H1 (cell line): ENCODE measurements at regions not wholly inside any gene's neighbourhood (a gene's known extent, or its start where the extent isn't known, plus 50 kb on each side); places are given as distances from the start of the nearest gene placed in this dataset.
A peak's percentile ranks its signal among the peaks of the same experiment; 100 is the strongest.

Source experiments
- CTCF ChIA-PET: fragments of 300-600 bp; sonication (Branson Sonifier 250); formaldehyde crosslinking; loops from one replicate; lab custom pipeline; 2021; ENCODE audit not compliant: partially characterized antibody; lab: Charles Lee
- POLR2A ChIA-PET: fragments of 300-600 bp; sonication (Branson Sonifier 250); formaldehyde crosslinking; loops from one replicate; lab custom pipeline; 2021; ENCODE audit warnings: inconsistent platforms; ENCODE audit not compliant: partially characterized antibody; lab: Charles Lee
- DNase-seq, 2 experiments: peaks; one replicate each; pipeline versions ENCODE4 v3.0.0 to v3.0.0-alpha.2; 2010 to 2022; ENCODE audit warnings: low spot score in 2 of 2, low read depth in 1 of 2, mixed read lengths in 1 of 2
- FAIRE-seq: peaks from 2 replicates; lab custom pipeline; 2011; peaks lifted over from hg19 to GRCh38; lab: Jason Lieb, UNC
- H2AFZ ChIP-seq: 2 replicates; pipeline ENCODE4 v1.8.1; 2012; ENCODE audit warnings: low read length, inconsistent platforms
- H2AK5ac ChIP-seq: 2 replicates; pipeline ENCODE4 v1.6.1; 2013; ENCODE audit warnings: low read depth, low read length
- H2BK120ac ChIP-seq: replicated peaks from 2 replicates; pipeline ENCODE3; 2013; ENCODE audit warnings: low read depth, low read length, inconsistent platforms
- H2BK12ac ChIP-seq: 2 replicates; pipeline ENCODE4 v1.6.1; 2013; ENCODE audit warnings: low read depth, low read length
- H2BK15ac ChIP-seq: 2 replicates; pipeline ENCODE4 v1.6.1; 2013; ENCODE audit warnings: low read length
- H2BK20ac ChIP-seq: 2 replicates; pipeline ENCODE4 v1.6.1; 2013; ENCODE audit warnings: low read length
- H2BK5ac ChIP-seq: 2 replicates; pipeline ENCODE4 v1.6.1; 2013; ENCODE audit warnings: low read depth, low read length
- H3K14ac ChIP-seq: 2 replicates; pipeline ENCODE4 v1.6.1; 2013; ENCODE audit warnings: inconsistent platforms; ENCODE audit not compliant: insufficient read length
- H3K18ac ChIP-seq: 2 replicates; pipeline ENCODE4 v1.6.1; 2013; ENCODE audit warnings: low read length; ENCODE audit errors: extremely low read depth
- H3K23ac ChIP-seq: 2 replicates; pipeline ENCODE4 v1.6.1; 2013; ENCODE audit warnings: inconsistent platforms; ENCODE audit not compliant: insufficient read length
- H3K23me2 ChIP-seq: 2 replicates; pipeline ENCODE4 v1.6.1; 2013; ENCODE audit warnings: low read depth, low read length
- H3K27ac ChIP-seq: 2 replicates; pipeline ENCODE4 v1.6.1; 2011; ENCODE audit warnings: low read depth, low read length, inconsistent platforms
- H3K27me3 ChIP-seq, 4 experiments: replicated peaks in 1 of 4; 1 replicate in 1 of 4; 2 replicates in 3 of 4; pipeline versions ENCODE4 v1.6.1 to v1.8.1; 2011 to 2013; ENCODE audit warnings: low read length in 3 of 4, mild to moderate bottlenecking in 3 of 4, inconsistent platforms in 2 of 4, mixed read lengths in 2 of 4, moderate library complexity in 1 of 4; ENCODE audit not compliant: control insufficient read depth in 3 of 4, insufficient read depth in 3 of 4; ENCODE audit errors: extremely low read depth in 1 of 4
- H3K36me3 ChIP-seq, 4 experiments: 2 replicates each; pipeline versions ENCODE4 v1.6.1 to v1.8.1; 2011 to 2013; ENCODE audit warnings: mild to moderate bottlenecking in 4 of 4, low read length in 3 of 4, moderate library complexity in 2 of 4, control low read depth in 1 of 4, inconsistent platforms in 1 of 4; ENCODE audit not compliant: insufficient read depth in 4 of 4, control insufficient read depth in 2 of 4
- H3K4ac ChIP-seq: replicated peaks from 2 replicates; pipeline ENCODE3; 2013; ENCODE audit warnings: low read length, low read depth, mixed read lengths, inconsistent platforms; ENCODE audit not compliant: insufficient read length
- H3K4me1 ChIP-seq, 4 experiments: replicated peaks in 1 of 4; 1 replicate in 1 of 4; 2 replicates in 3 of 4; pipeline versions ENCODE4 v1.6.1 to v1.8.1; 2011 to 2013; ENCODE audit warnings: low read length in 3 of 4, inconsistent platforms in 2 of 4, mixed read lengths in 1 of 4; ENCODE audit not compliant: insufficient read depth in 4 of 4, control insufficient read depth in 3 of 4
- H3K4me2 ChIP-seq, 2 experiments: 2 replicates each; pipeline versions ENCODE4 v1.6.1 to v1.8.1; 2011 to 2013; ENCODE audit warnings: low read depth in 2 of 2, low read length in 2 of 2, control low read depth in 1 of 2, inconsistent platforms in 1 of 2, mild to moderate bottlenecking in 1 of 2; ENCODE audit not compliant: insufficient read depth in 1 of 2
- H3K4me3 ChIP-seq, 4 experiments: fragments of 200-600, 300-600 bp in 1 of 4; sonication (generic), shearing (Covaris generic), sonication (Bioruptor Twin) in 1 of 4; 2 replicates each; pipeline versions ENCODE4 v1.5.1 to v1.8.1; 2011 to 2016; ENCODE audit warnings: low read length in 4 of 4, low read depth in 3 of 4, control low read depth in 2 of 4, inconsistent platforms in 2 of 4, mild to moderate bottlenecking in 2 of 4, mixed read lengths in 1 of 4, moderate library complexity in 1 of 4; ENCODE audit not compliant: insufficient read depth in 2 of 4; ENCODE audit errors: extremely low read depth in 1 of 4
- H3K56ac ChIP-seq: replicated peaks from 2 replicates; pipeline ENCODE3; 2013; ENCODE audit warnings: low read depth, mild to moderate bottlenecking, mixed read lengths, low read length, inconsistent platforms; ENCODE audit not compliant: insufficient read length
- H3K79me1 ChIP-seq: 2 replicates; pipeline ENCODE4 v1.6.1; 2013; ENCODE audit warnings: low read depth, low read length, control low read depth
- H3K79me2 ChIP-seq, 2 experiments: 2 replicates each; pipeline versions ENCODE4 v1.6.1 to v1.8.1; 2012 to 2013; ENCODE audit warnings: low read length in 2 of 2, mild to moderate bottlenecking in 2 of 2, inconsistent platforms in 1 of 2; ENCODE audit not compliant: insufficient read depth in 2 of 2, control insufficient read depth in 1 of 2
- H3K9ac ChIP-seq, 4 experiments: replicated peaks in 1 of 4; 1 replicate in 1 of 4; 2 replicates in 3 of 4; pipeline versions ENCODE4 v1.6.1 to v1.8.1; 2011 to 2013; ENCODE audit warnings: low read depth in 3 of 4, low read length in 3 of 4, control low read depth in 2 of 4, mild to moderate bottlenecking in 2 of 4, moderate library complexity in 2 of 4, inconsistent platforms in 1 of 4; ENCODE audit errors: extremely low read depth in 1 of 4
- H3K9me3 ChIP-seq, 2 experiments: 2 replicates each; pipeline versions ENCODE4 v1.6.1 to v1.8.1; 2012 to 2013; ENCODE audit warnings: mild to moderate bottlenecking in 2 of 2, moderate library complexity in 2 of 2, control low read depth in 1 of 2, inconsistent platforms in 1 of 2, low read depth in 1 of 2, low read length in 1 of 2, mixed read lengths in 1 of 2; ENCODE audit not compliant: insufficient read depth in 2 of 2
- H4K20me1 ChIP-seq, 2 experiments: replicated peaks in 1 of 2; 2 replicates each; pipeline versions ENCODE3 to v1.8.1; 2011 to 2013; ENCODE audit warnings: inconsistent platforms in 2 of 2, low read length in 2 of 2, mild to moderate bottlenecking in 1 of 2; ENCODE audit not compliant: insufficient read depth in 2 of 2, control insufficient read depth in 1 of 2
- H4K5ac ChIP-seq: 2 replicates; pipeline ENCODE4 v1.6.1; 2013; ENCODE audit warnings: low read length, low read depth, mixed read lengths, inconsistent platforms; ENCODE audit not compliant: insufficient read length
- H4K8ac ChIP-seq: 2 replicates; pipeline ENCODE4 v1.8.0; 2013; ENCODE audit warnings: mild to moderate bottlenecking, moderate library complexity, low read length, inconsistent platforms; ENCODE audit not compliant: insufficient read depth; ENCODE audit errors: extremely low read depth
- H4K91ac ChIP-seq: replicated peaks from 2 replicates; pipeline ENCODE3; 2013; ENCODE audit warnings: low read length, mixed read lengths, inconsistent platforms; ENCODE audit not compliant: insufficient read length
- CHD2 ChIP-seq: IDR thresholded peaks from 2 replicates; pipeline ENCODE4 v1.6.1; 2012; ENCODE audit warnings: low read length, improper control_type of control experiment
- EGR1 ChIP-seq: IDR thresholded peaks from 2 replicates; pipeline ENCODE4 v1.6.1; 2011; ENCODE audit warnings: low read depth, low read length, borderline replicate concordance
- EZH2 ChIP-seq: fragments of 200-600 bp; sonication (generic); IDR thresholded peaks from 2 replicates; pipeline ENCODE4 v1.7.1; 2012; ENCODE audit warnings: low read depth, mild to moderate bottlenecking, moderate library complexity, low read length, inconsistent platforms; ENCODE audit not compliant: severe bottlenecking
- FOSL1 ChIP-seq: IDR thresholded peaks from 2 replicates; pipeline ENCODE4 v1.6.1; 2011; ENCODE audit warnings: mild to moderate bottlenecking, low read depth, low read length, moderate library complexity; ENCODE audit not compliant: insufficient read depth
- KDM1A ChIP-seq: fragments of 200-600, 300-600 bp; sonication (generic); IDR thresholded peaks from 2 replicates; pipeline ENCODE4 v1.7.1; 2016; ENCODE audit warnings: mild to moderate bottlenecking, low read length, borderline replicate concordance
- RXRA ChIP-seq: IDR thresholded peaks from 2 replicates; pipeline ENCODE4 v1.6.1; 2011; ENCODE audit warnings: low read depth, mild to moderate bottlenecking, low read length, moderate library complexity; ENCODE audit not compliant: insufficient read depth
- SP1 ChIP-seq: IDR thresholded peaks from 2 replicates; pipeline ENCODE4 v1.6.1; 2011; ENCODE audit warnings: low read depth, low read length
- TAF7 ChIP-seq: optimal IDR thresholded peaks from 2 replicates; pipeline ENCODE3; 2011; ENCODE audit warnings: low read depth, mild to moderate bottlenecking, inconsistent platforms, low read length, moderate library complexity, borderline replicate concordance
- WGBS, 2 experiments: shearing (Covaris generic) in 1 of 2; methylation state at CpG; one replicate each; pipeline versions ENCODE4 v1.1.6 to v1.1.7; 2013 to 2015; ENCODE audit warnings: low lambda C conversion rate in 2 of 2, mixed read lengths in 2 of 2, inconsistent platforms in 1 of 2, low coverage in 1 of 2, missing lambda C conversion rate in 1 of 2; ENCODE audit not compliant: insufficient replicate concordance in 2 of 2, insufficient coverage in 1 of 2, insufficient read length in 1 of 2; ENCODE audit errors: extremely low coverage in 1 of 2, missing lambda C conversion rate in 1 of 2; 5-methylcytosine and 5-hydroxymethylcytosine counted together

DNA sequence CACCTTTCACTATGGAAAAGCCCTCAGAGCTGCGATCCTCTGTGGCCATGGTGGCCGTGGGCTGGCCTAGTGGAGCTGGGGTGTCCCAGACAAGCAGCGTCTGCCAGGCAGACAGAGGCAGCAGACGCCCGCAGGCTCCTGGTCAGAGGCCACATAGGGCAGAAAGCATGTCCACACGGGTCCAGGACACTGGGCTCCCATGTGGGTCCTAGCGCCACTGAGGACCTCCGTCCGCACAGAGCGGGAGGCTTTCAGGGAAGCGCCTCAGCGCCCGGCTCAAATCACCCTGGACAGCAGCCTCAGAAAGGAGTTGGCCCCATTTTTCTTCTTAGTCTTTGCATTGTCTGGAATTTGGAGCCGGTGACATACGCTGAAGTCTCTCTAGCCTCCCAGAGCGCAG lies 389.7 kb downstream of the BRD1 start:
- no peak overlapping the region for H4K91ac ChIP-seq
- no peak overlapping the region for H3K4me2 ChIP-seq
- POLR2A ChIA-PET: no interaction called here
- CTCF ChIA-PET: no interaction called here
- H3K36me3 ChIP-seq: no peaks in the 10 kb centered on the region
- no peak for FAIRE-seq
- H2BK20ac ChIP-seq: no peak overlapping the region
- H4K20me1 ChIP-seq: no peaks in the 10 kb centered on the region
- H2BK5ac ChIP-seq: no peak overlapping the region
- peaks cover 0 to 6% of the 10 kb centered on the region in 2 experiments; a peak in 2 of 4 replicates for H3K9me3 ChIP-seq
- no peaks in the 10 kb centered on the region for H3K79me1 ChIP-seq
- no peaks in the 10 kb centered on the region for H3K4me1 ChIP-seq
- no peak overlapping the region for H3K56ac ChIP-seq
- no peaks in the 10 kb centered on the region for H3K79me2 ChIP-seq
- no peak overlapping the region for H2AFZ ChIP-seq
- no peak overlapping the region for H4K5ac ChIP-seq
- no peaks in the 10 kb centered on the region for H3K27me3 ChIP-seq
- H3K23ac ChIP-seq: no peak overlapping the region
- WGBS, 2 experiments: 90% methylated on average over 16 of the region's 16 CpGs; no CpG with 5 or more reads in 1 of the 2 experiments
- H4K8ac ChIP-seq: no peak overlapping the region
- no peak overlapping the region for H2AK5ac ChIP-seq
- H3K4me3 ChIP-seq: no peak overlapping the region
- H3K18ac ChIP-seq: no peak overlapping the region
- H3K14ac ChIP-seq: no peak overlapping the region
- no peak overlapping the region for H3K4ac ChIP-seq
- H3K9ac ChIP-seq: no peak overlapping the region
- H2BK12ac ChIP-seq: 0 out of 2 replicates have a peak overlapping the region, but pooled peaks have one; percentile 27
- H3K23me2 ChIP-seq: no peaks in the 10 kb centered on the region; the same call in 1 of the 2 replicates
- H2BK120ac ChIP-seq: no peak overlapping the region
- DNase-seq: no peak
- no peak overlapping the region for H2BK15ac ChIP-seq
- H3K27ac ChIP-seq: no peak overlapping the region
- TF ChIP-seq SP1: no peak
- no peak for TF ChIP-seq KDM1A
- TF ChIP-seq CHD2: no peak
- no peak for TF ChIP-seq RXRA
- TF ChIP-seq TAF7: no peak
- no peak for TF ChIP-seq EZH2
- no peak for TF ChIP-seq FOSL1
- no peak for TF ChIP-seq EGR1
